Hepatocyte (in vitro differentiated cells): ENCODE measurements at regions not wholly inside any gene's neighbourhood (a gene's known extent, or its start where the extent isn't known, plus 50 kb on each side); places are given as distances from the start of the nearest gene placed in this dataset.

Experiments used
- DNase-seq: peaks from one replicate; pipeline ENCODE4 v3.0.0-alpha.2; 2016; ENCODE audit warnings: low spot score
- H2AFZ ChIP-seq: fragments of 200-600 bp; sonication (generic); 2 replicates; pipeline ENCODE4 v1.6.0; 2016; ENCODE audit warnings: antibody characterized with exemption, mild to moderate bottlenecking
- H3K27ac ChIP-seq: fragments of 200-600 bp; sonication (generic); 2 replicates; pipeline ENCODE4 v1.5.1; 2016; ENCODE audit warnings: mild to moderate bottlenecking
- H3K27me3 ChIP-seq: fragments of 200-600 bp; sonication (generic); 2 replicates; pipeline ENCODE4 v1.6.1; 2016
- H3K36me3 ChIP-seq: fragments of 200-600 bp; sonication (generic); replicated peaks from 2 replicates; pipeline ENCODE4 v1.5.1; 2016; ENCODE audit warnings: low read depth; ENCODE audit not compliant: insufficient read depth
- H3K4me1 ChIP-seq: fragments of 200-600 bp; sonication (generic); 2 replicates; pipeline ENCODE4 v1.5.1; 2016; ENCODE audit warnings: mild to moderate bottlenecking, moderate library complexity; ENCODE audit not compliant: insufficient read depth
- H3K4me2 ChIP-seq: fragments of 200-600 bp; sonication (generic); 2 replicates; pipeline ENCODE4 v1.6.0; 2016
- H3K4me3 ChIP-seq: fragments of 200-600 bp; sonication (generic); 2 replicates; pipeline ENCODE4 v1.5.1; 2016; ENCODE audit warnings: mild to moderate bottlenecking
- H3K79me2 ChIP-seq: fragments of 200-600 bp; sonication (generic); 2 replicates; pipeline ENCODE4 v1.6.0; 2017; ENCODE audit warnings: mild to moderate bottlenecking
- H3K9me2 ChIP-seq: fragments of 200-600 bp; sonication (generic); replicated peaks from 2 replicates; pipeline ENCODE4 v1.6.0; 2017; ENCODE audit warnings: mild to moderate bottlenecking; ENCODE audit not compliant: insufficient read depth
- H3K9me3 ChIP-seq: fragments of 200-600 bp; sonication (generic); 2 replicates; pipeline ENCODE4 v1.5.1; 2016; ENCODE audit warnings: low read depth, mild to moderate bottlenecking
- H4K20me1 ChIP-seq: fragments of 200-600 bp; sonication (generic); 2 replicates; pipeline ENCODE4 v1.6.0; 2016; ENCODE audit warnings: mild to moderate bottlenecking; ENCODE audit not compliant: insufficient read depth, poor library complexity, severe bottlenecking
- CTCF ChIP-seq: fragments of 200-600 bp; sonication (generic); IDR thresholded peaks from 2 replicates; pipeline ENCODE4 v1.5.1; 2016; ENCODE audit warnings: antibody characterized with exemption, mild to moderate bottlenecking; ENCODE audit not compliant: poor library complexity
- EZH2 ChIP-seq: fragments of 200-600 bp; sonication (generic); IDR thresholded peaks from 2 replicates; pipeline ENCODE4 v1.6.1; 2016; ENCODE audit warnings: antibody characterized with exemption, mild to moderate bottlenecking, borderline replicate concordance
- EZH2phosphoT487 ChIP-seq: fragments of 200-600 bp; sonication (generic); IDR thresholded peaks from one replicate; pipeline ENCODE4 v1.6.1; 2018; ENCODE audit warnings: antibody characterized with exemption, mild to moderate bottlenecking, low read depth, moderate library complexity; ENCODE audit not compliant: unreplicated experiment, severe bottlenecking
- WGBS: methylation state at CpG from one replicate; pipeline ENCODE4 v1.1.6; 2016; ENCODE audit warnings: low lambda C conversion rate; ENCODE audit errors: missing lambda C conversion rate; 5-methylcytosine and 5-hydroxymethylcytosine counted together

- Histone ChIP-seq H3K9me3 (no peaks in the 10 kb centered on the region), H3K27me3 (no peaks in the 10 kb centered on the region), H4K20me1 (no peaks in the 10 kb centered on the region), H3K36me3 (no peaks in the 10 kb centered on the region), H3K4me1 (peaks cover 14% of the 10 kb centered on the region), H3K4me2 (no peak overlapping the region), H3K9me2 (no peaks in the 10 kb centered on the region), H3K79me2 (no peaks in the 10 kb centered on the region), H3K4me3 (no peak overlapping the region), H3K27ac (peak overlapping the region; percentile 83), H2AFZ (no peak overlapping the region)
- DNase-seq: no peak
- TF ChIP-seq EZH2phosphoT487 (no peak), CTCF (no peak), EZH2 (no peak)
- WGBS: 32% methylated on average over 1 of the region's 1 CpG
These were observed 228.1 kb downstream of the ZNF674 start for GRCh38 chrX:46317163-46317562.

- Histone ChIP-seq H4K20me1 (no peaks in the 10 kb centered on the region), H3K9me2 (no peaks in the 10 kb centered on the region), H3K9me3 (no peaks in the 10 kb centered on the region), H3K4me3 (no peak overlapping the region), H3K36me3 (no peaks in the 10 kb centered on the region), H3K79me2 (no peaks in the 10 kb centered on the region), H3K4me1 (no peaks in the 10 kb centered on the region), H3K4me2 (no peak overlapping the region), H3K27ac (no peak overlapping the region), H3K27me3 (no peaks in the 10 kb centered on the region), H2AFZ (no peak overlapping the region)
- DNase-seq: no peak
- WGBS: 60% methylated on average over 4 of the region's 4 CpGs
- TF ChIP-seq EZH2phosphoT487 (no peak), CTCF (no peak), EZH2 (no peak)
These were observed 233.6 kb downstream of the ZNF674 start for GRCh38 chrX:46311581-46312120.

- Histone ChIP-seq H3K27ac (no peak overlapping the region), H3K36me3 (no peaks in the 10 kb centered on the region), H3K79me2 (no peaks in the 10 kb centered on the region), H3K4me2 (no peak overlapping the region), H3K9me2 (no peaks in the 10 kb centered on the region), H4K20me1 (no peaks in the 10 kb centered on the region), H3K4me3 (no peak overlapping the region), H3K4me1 (no peaks in the 10 kb centered on the region), H3K27me3 (no peaks in the 10 kb centered on the region), H2AFZ (no peak overlapping the region), H3K9me3 (no peaks in the 10 kb centered on the region)
- no peak for DNase-seq
- TF ChIP-seq CTCF (no peak), EZH2phosphoT487 (no peak), EZH2 (no peak)
- WGBS: 65% methylated on average over 4 of the region's 4 CpGs
These were observed 234.3 kb downstream of the ZNF674 start for GRCh38 chrX:46310815-46311497.
